Hepatocyte (in vitro differentiated cells): ENCODE measurements at regions not wholly inside any gene's neighbourhood (a gene's known extent, or its start where the extent isn't known, plus 50 kb on each side); places are given as distances from the start of the nearest gene placed in this dataset.

Source experiments
- CTCF ChIP-seq: fragments of 200-600 bp; sonication (generic); IDR thresholded peaks from 2 replicates; pipeline ENCODE4 v1.5.1; 2016; ENCODE audit warnings: antibody characterized with exemption, mild to moderate bottlenecking; ENCODE audit not compliant: poor library complexity
- EZH2phosphoT487 ChIP-seq: fragments of 200-600 bp; sonication (generic); IDR thresholded peaks from one replicate; pipeline ENCODE4 v1.6.1; 2018; ENCODE audit warnings: antibody characterized with exemption, mild to moderate bottlenecking, low read depth, moderate library complexity; ENCODE audit not compliant: unreplicated experiment, severe bottlenecking

DNA sequence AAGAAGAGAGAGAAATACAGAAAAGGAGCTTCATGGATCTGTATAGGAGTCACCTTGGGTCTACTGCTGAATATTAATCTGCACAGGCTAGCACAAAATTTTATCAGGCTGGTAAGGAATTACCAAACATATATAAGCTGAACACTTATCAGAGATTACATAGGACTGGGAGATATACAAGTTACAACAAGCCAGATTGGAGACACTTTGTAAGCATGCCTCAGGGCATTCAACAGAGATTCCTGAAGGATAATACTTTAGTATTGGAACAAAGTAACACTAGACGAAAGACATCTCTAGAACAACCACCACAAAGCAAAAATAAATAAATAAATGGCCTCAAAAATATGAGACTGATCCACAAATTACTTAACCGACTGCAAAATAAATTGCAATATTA lies 197.8 kb downstream of the ANXA1 start:
- TF ChIP-seq CTCF = no peak
- no peak for TF ChIP-seq EZH2phosphoT487
